Smooth muscle cell (in vitro differentiated cells): ENCODE measurements at regions not wholly inside any gene's neighbourhood (a gene's known extent, or its start where the extent isn't known, plus 50 kb on each side); places are given as distances from the start of the nearest gene placed in this dataset.

ENCODE experiments used
- DNase-seq: peaks from one replicate; lab custom pipeline; 2025; ENCODE audit not compliant: unreplicated experiment; lab: John Stamatoyannopoulos, UW
- H2AFZ ChIP-seq: fragments of 200-600 bp; sonication (generic); 2 replicates; pipeline ENCODE4 v1.6.0; 2016; ENCODE audit warnings: antibody characterized with exemption, low read depth, mild to moderate bottlenecking
- H3F3A ChIP-seq: fragments of 200-600 bp; sonication (generic); 2 replicates; pipeline ENCODE4 v1.6.0; 2017; ENCODE audit warnings: antibody characterized with exemption, low read depth
- H3K27ac ChIP-seq: fragments of 200-600 bp; sonication (generic); 2 replicates; pipeline ENCODE4 v1.5.1; 2016; ENCODE audit warnings: low read depth, mild to moderate bottlenecking
- H3K27me3 ChIP-seq: fragments of 200-600 bp; sonication (generic); 2 replicates; pipeline ENCODE4 v1.6.1; 2016; ENCODE audit warnings: low read depth, mild to moderate bottlenecking
- H3K36me3 ChIP-seq: fragments of 200-600 bp; sonication (generic); 2 replicates; pipeline ENCODE4 v1.5.1; 2016; ENCODE audit warnings: low read depth
- H3K4me1 ChIP-seq: fragments of 200-600 bp; sonication (generic); 2 replicates; pipeline ENCODE4 v1.5.1; 2016; ENCODE audit warnings: low read depth
- H3K4me2 ChIP-seq: fragments of 200-600 bp; sonication (generic); 2 replicates; pipeline ENCODE4 v1.6.0; 2016; ENCODE audit warnings: mild to moderate bottlenecking
- H3K4me3 ChIP-seq: fragments of 200-600 bp; sonication (generic); 2 replicates; pipeline ENCODE4 v1.5.1; 2016; ENCODE audit warnings: mild to moderate bottlenecking
- H3K79me2 ChIP-seq: fragments of 200-600 bp; sonication (generic); 2 replicates; pipeline ENCODE4 v1.6.0; 2016; ENCODE audit warnings: low read depth, mild to moderate bottlenecking
- H3K9ac ChIP-seq: fragments of 200-600 bp; sonication (generic); 2 replicates; pipeline ENCODE4 v1.6.0; 2016; ENCODE audit warnings: low read depth
- H3K9me3 ChIP-seq: fragments of 200-600 bp; sonication (generic); replicated peaks from 2 replicates; pipeline ENCODE4 v1.5.1; 2016; ENCODE audit warnings: low read depth
- H4K20me1 ChIP-seq: fragments of 200-600 bp; sonication (generic); 2 replicates; pipeline ENCODE4 v1.6.0; 2016; ENCODE audit warnings: low read depth
- CTCF ChIP-seq: fragments of 200-600 bp; sonication (generic); IDR thresholded peaks from 2 replicates; pipeline ENCODE4 v1.5.1; 2017; ENCODE audit warnings: borderline replicate concordance, mild to moderate bottlenecking, antibody characterized with exemption; ENCODE audit not compliant: insufficient read depth, poor library complexity, severe bottlenecking
- WGBS: methylation state at CpG from one replicate; pipeline ENCODE4 v1.1.7; 2016; ENCODE audit warnings: low lambda C conversion rate; 5-methylcytosine and 5-hydroxymethylcytosine counted together

- DNase-seq = no peak
- Histone ChIP-seq H3K4me1 (no peaks in the 10 kb centered on the region), H3K79me2 (no peaks in the 10 kb centered on the region), H3K4me3 (no peak overlapping the region), H3F3A (no peaks in the 10 kb centered on the region), H3K36me3 (no peaks in the 10 kb centered on the region), H2AFZ (no peak overlapping the region), H3K27me3 (peaks cover 4% of the 10 kb centered on the region), H3K4me2 (no peak overlapping the region), H3K9me3 (no peaks in the 10 kb centered on the region), H3K27ac (no peak overlapping the region), H4K20me1 (no peaks in the 10 kb centered on the region), H3K9ac (no peak overlapping the region)
- TF ChIP-seq CTCF = no peak
- 60% methylated on average over 5 of the region's 5 CpGs for WGBS
These were observed 61.3 kb upstream of the SPOCK1 start for GRCh38 chr5:137560420-137560819.
